ENCODE measurements at regions not wholly inside any gene's neighbourhood (a gene's known extent, or its start where the extent isn't known, plus 50 kb on each side); places are given as distances from the start of the nearest gene placed in this dataset.

GRCh38 chr7:124662937-124663336, 102.7 kb downstream of the GPR37 start:
- FAIRE-seq: no peak
- H3K14ac ChIP-seq (ENCODE audit: insufficient read length): no peak overlapping the region
- no peaks in the 10 kb centered on the region for H3K27me3 ChIP-seq (replicated peaks in 1 of 4; ENCODE audit: control insufficient read depth in 3 of 4, extremely low read depth in 1 of 4, insufficient read depth in 3 of 4, low read length in 3 of 4)
- H3K23me2 ChIP-seq (ENCODE audit: low read depth, low read length): peaks cover 2% of the 10 kb centered on the region; the same call in 1 of the 2 replicates
- no peak overlapping the region for H3K9ac ChIP-seq (replicated peaks in 1 of 4; ENCODE audit: extremely low read depth in 1 of 4, low read depth in 3 of 4, low read length in 3 of 4)
- H4K5ac ChIP-seq (ENCODE audit: insufficient read length, low read depth, low read length): no peak overlapping the region
- no peak overlapping the region for H3K18ac ChIP-seq (ENCODE audit: extremely low read depth, low read length)
- H2BK5ac ChIP-seq (ENCODE audit: low read depth, low read length): no peak overlapping the region
- H2AK5ac ChIP-seq (ENCODE audit: low read depth, low read length): no peak overlapping the region
- no peak overlapping the region for H2BK12ac ChIP-seq (ENCODE audit: low read depth, low read length)
- H4K8ac ChIP-seq (ENCODE audit: extremely low read depth, insufficient read depth, low read length): no peak overlapping the region
- no peak overlapping the region for H2BK20ac ChIP-seq (ENCODE audit: low read length)
- H2AFZ ChIP-seq (ENCODE audit: low read length): no peak overlapping the region
- CTCF ChIA-PET (ENCODE audit: partially characterized antibody): interaction anchor here (0.9 kb wide), 1 partner anchor 39 kb away, joined by 4 read pairs; no protein-coding TSS in a partner anchor
- H3K36me3 ChIP-seq (ENCODE audit: control insufficient read depth in 2 of 4, insufficient read depth in 4 of 4, low read length in 3 of 4): no peaks in the 10 kb centered on the region
- no peak overlapping the region for H3K27ac ChIP-seq (ENCODE audit: low read depth, low read length)
- no peak overlapping the region for H3K4ac ChIP-seq (replicated peaks; ENCODE audit: insufficient read length, low read depth, low read length)
- H3K4me3 ChIP-seq (ENCODE audit: extremely low read depth in 1 of 4, insufficient read depth in 2 of 4, low read depth in 3 of 4, low read length in 4 of 4): no peak overlapping the region
- no peaks in the 10 kb centered on the region for H4K20me1 ChIP-seq (replicated peaks in 1 of 2; ENCODE audit: control insufficient read depth in 1 of 2, insufficient read depth in 2 of 2, low read length in 2 of 2)
- DNase-seq (ENCODE audit: low read depth in 1 of 2, low spot score in 2 of 2): no peak
- no peak overlapping the region for H4K91ac ChIP-seq (replicated peaks; ENCODE audit: insufficient read length, low read length)
- H3K23ac ChIP-seq (ENCODE audit: insufficient read length): no peak overlapping the region
- H3K4me2 ChIP-seq (ENCODE audit: insufficient read depth in 1 of 2, low read depth in 2 of 2, low read length in 2 of 2): no peak overlapping the region
- no peaks in the 10 kb centered on the region for H3K79me2 ChIP-seq (ENCODE audit: control insufficient read depth in 1 of 2, insufficient read depth in 2 of 2, low read length in 2 of 2)
- H2BK15ac ChIP-seq (ENCODE audit: low read length): no peak overlapping the region
- no peak overlapping the region for H3K56ac ChIP-seq (replicated peaks; ENCODE audit: insufficient read length, low read depth, low read length)
- H3K9me3 ChIP-seq (ENCODE audit: insufficient read depth in 2 of 2, low read depth in 1 of 2, low read length in 1 of 2): no peaks in the 10 kb centered on the region
- no peaks in the 10 kb centered on the region for H3K4me1 ChIP-seq (replicated peaks in 1 of 4; ENCODE audit: control insufficient read depth in 3 of 4, insufficient read depth in 4 of 4, low read length in 3 of 4)
- no peak overlapping the region for H2BK120ac ChIP-seq (replicated peaks; ENCODE audit: low read depth, low read length)
- POLR2A ChIA-PET (ENCODE audit: partially characterized antibody): no interaction called here
- no peaks in the 10 kb centered on the region for H3K79me1 ChIP-seq (ENCODE audit: low read depth, low read length)
- TF ChIP-seq SIRT6 (IDR thresholded peaks at IDR 0.05; ENCODE audit: low read length) (no peak), BACH1 (IDR thresholded peaks at IDR 0.05; ENCODE audit: low read length) (no peak), ZNF274 (IDR thresholded peaks at IDR 0.05; ENCODE audit: borderline replicate concordance, extremely low read depth, low read length) (no peak), RNF2 (IDR thresholded peaks at IDR 0.05; ENCODE audit: borderline replicate concordance, low read depth, low read length, missing control alignments, poor library complexity, severe bottlenecking) (no peak), NRF1 (IDR thresholded peaks at IDR 0.05; ENCODE audit: low read depth, low read length) (no peak), CHD1 (IDR thresholded peaks at IDR 0.05; ENCODE audit: low read depth, low read length) (no peak), KDM4A (IDR thresholded peaks at IDR 0.05; ENCODE audit: low read depth, low read length, severe bottlenecking) (no peak), MAFK (IDR thresholded peaks at IDR 0.05; ENCODE audit: low read depth, low read length) (no peak), TEAD4 (IDR thresholded peaks at IDR 0.05; ENCODE audit: low read depth, low read length) (no peak), TBP (IDR thresholded peaks at IDR 0.05; ENCODE audit: low read depth, low read length) (no peak), PHF8 (conservative IDR thresholded peaks at IDR 0.05; ENCODE audit: low read depth, low read length) (no peak), TCF12 (IDR thresholded peaks at IDR 0.05; ENCODE audit: low read depth, low read length) (no peak), KDM1A (IDR thresholded peaks at IDR 0.05; ENCODE audit: borderline replicate concordance, low read length) (no peak), CBX5 (IDR thresholded peaks at IDR 0.05; ENCODE audit: low read depth, low read length) (no peak), EZH2 (IDR thresholded peaks at IDR 0.05; ENCODE audit: low read depth, low read length, severe bottlenecking) (no peak)
- TF ChIP-seq, protein P1, sequence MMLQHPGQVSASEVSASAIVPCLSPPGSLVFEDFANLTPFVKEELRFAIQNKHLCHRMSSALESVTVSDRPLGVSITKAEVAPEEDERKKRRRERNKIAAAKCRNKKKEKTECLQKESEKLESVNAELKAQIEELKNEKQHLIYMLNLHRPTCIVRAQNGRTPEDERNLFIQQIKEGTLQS (IDR thresholded peaks at IDR 0.05; ENCODE audit: insufficient read depth, low read depth, low read length): no peak
